Esophagus muscularis mucosa (tissue), 4 donors: ENCODE measurements at regions not wholly inside any gene's neighbourhood (a gene's known extent, or its start where the extent isn't known, plus 50 kb on each side); places are given as distances from the start of the nearest gene placed in this dataset.

ENCODE experiments used
- DNase-seq: peaks from one replicate; pipeline ENCODE4 v3.0.0-alpha.2; 2017; ENCODE audit errors: extremely low spot score
- H3K27ac ChIP-seq, 4 donors: fragments of 200-600 bp; sonication (generic); replicated peaks in 1 of 4; 1 replicate in 3 of 4; 2 replicates in 1 of 4; pipeline ENCODE4 v1.5.1; 2016 to 2019; ENCODE audit warnings: mild to moderate bottlenecking in 1 of 4
- H3K27me3 ChIP-seq, 4 donors: fragments of 200-600 bp; sonication (generic); one replicate each; pipeline versions ENCODE4 v1.5.1 to v1.6.0; 2016 to 2019
- H3K36me3 ChIP-seq, 4 donors: fragments of 200-600 bp; sonication (generic); one replicate each; pipeline ENCODE4 v1.5.1; 2016 to 2019
- H3K4me1 ChIP-seq, 4 donors: fragments of 200-600 bp; sonication (generic); one replicate each; pipeline ENCODE4 v1.5.1; 2016 to 2019
- H3K4me3 ChIP-seq, 4 donors: fragments of 200-600 bp; sonication (generic); 1 replicate in 2 of 4; 2 replicates in 2 of 4; pipeline ENCODE4 v1.5.1; 2016 to 2019; ENCODE audit warnings: mild to moderate bottlenecking in 4 of 4, moderate library complexity in 1 of 4
- H3K9me3 ChIP-seq, 4 donors: fragments of 200-600 bp; sonication (generic); 1 replicate in 3 of 4; 2 replicates in 1 of 4; pipeline ENCODE4 v1.5.1; 2016 to 2019
- CTCF ChIP-seq, 3 experiments: fragments of 200-600 bp in 2 of 3; fragments of 450-650 bp in 1 of 3; sonication (generic) in 2 of 3; IDR thresholded peaks; one replicate each; pipeline ENCODE4 v1.5.1; 2017 to 2019; ENCODE audit warnings: antibody characterized with exemption in 3 of 3, mild to moderate bottlenecking in 2 of 3, moderate library complexity in 1 of 3
- EP300 ChIP-seq: sonication (generic); formaldehyde crosslinking; IDR thresholded peaks from one replicate; pipeline ENCODE4 v1.6.1; 2017; ENCODE audit warnings: antibody characterized with exemption
- POLR2A ChIP-seq: fragments of 450-650 bp; IDR thresholded peaks from one replicate; pipeline ENCODE4 v1.6.1; 2017; ENCODE audit warnings: antibody characterized with exemption, moderate library complexity, mild to moderate bottlenecking, low read depth
- POLR2AphosphoS5 ChIP-seq, 2 donors: sonication (generic); formaldehyde crosslinking; IDR thresholded peaks; one replicate each; pipeline ENCODE4 v1.6.1; 2017; ENCODE audit warnings: antibody characterized with exemption in 2 of 2
- WGBS: methylation state at CpG from one replicate; pipeline ENCODE4 v1.1.5; 2018; 5-methylcytosine and 5-hydroxymethylcytosine counted together
- intact Hi-C: fragments of 100-400 bp; cut with DNase I; formaldehyde crosslinking; loops from one replicate; pipeline ENCODE4 v1.15.1; 2023

- 85% methylated on average over 16 of the region's 19 CpGs for WGBS
- intact Hi-C loops: no loop called here
- TF ChIP-seq POLR2A (no peak), EP300 (no peak), CTCF (IDR thresholded peaks at IDR 0.05) (no peak), POLR2AphosphoS5 (IDR thresholded peaks at IDR 0.05) (no peak)
- no peaks in the 10 kb centered on the region for H3K4me1 ChIP-seq
- no peaks in the 10 kb centered on the region for H3K9me3 ChIP-seq
- H3K36me3 ChIP-seq: no peaks in the 10 kb centered on the region
- no peak for DNase-seq
- no peak overlapping the region for H3K27ac ChIP-seq
- H3K4me3 ChIP-seq: no peak overlapping the region
- peaks cover 0 to 12% (median 0%) of the 10 kb centered on the region in 4 donors for H3K27me3 ChIP-seq
These were observed 186.1 kb upstream of the SALL3 start for GRCh38 chr18:78793313-78794070.

- Histone ChIP-seq H3K27ac (no peak overlapping the region), H3K4me3 (no peak overlapping the region), H3K4me1 (no peaks in the 10 kb centered on the region), H3K9me3 (no peaks in the 10 kb centered on the region), H3K27me3 (peaks cover 0 to 12% (median 0%) of the 10 kb centered on the region in 4 donors), H3K36me3 (no peaks in the 10 kb centered on the region)
- TF ChIP-seq POLR2A (no peak), POLR2AphosphoS5 (IDR thresholded peaks at IDR 0.05) (no peak), CTCF (IDR thresholded peaks at IDR 0.05) (no peak), EP300 (no peak)
- WGBS: 62% methylated on average over 4 of the region's 7 CpGs
- intact Hi-C loops: no loop called here
- no peak for DNase-seq
These were observed 185.6 kb upstream of the SALL3 start for GRCh38 chr18:78794071-78794430.

- Histone ChIP-seq H3K27ac (no peak overlapping the region), H3K4me3 (no peak overlapping the region), H3K9me3 (no peaks in the 10 kb centered on the region), H3K27me3 (peaks cover 0 to 17% (median 0%) of the 10 kb centered on the region in 4 donors), H3K36me3 (no peaks in the 10 kb centered on the region), H3K4me1 (no peaks in the 10 kb centered on the region)
- TF ChIP-seq POLR2AphosphoS5 (IDR thresholded peaks at IDR 0.05): no peak
- TF ChIP-seq POLR2A: no peak
- no peak for TF ChIP-seq CTCF (IDR thresholded peaks at IDR 0.05)
- no peak for TF ChIP-seq EP300
- 87% methylated on average over 61 of the region's 67 CpGs for WGBS
- intact Hi-C loops: no loop called here
- DNase-seq: no peak
These were observed 182.7 kb upstream of the SALL3 start for GRCh38 chr18:78796693-78797455.

GRCh38 chr18:78797499-78797898 lies 182.1 kb upstream of the SALL3 start:
- H3K9me3 ChIP-seq: no peaks in the 10 kb centered on the region
- WGBS: 93% methylated on average over 11 of the region's 11 CpGs

More at GRCh38 chr18:78797499-78797898, 182.1 kb upstream of the SALL3 start:
- TF ChIP-seq EP300: no peak
- no peak for TF ChIP-seq CTCF (IDR thresholded peaks at IDR 0.05)
- TF ChIP-seq POLR2AphosphoS5 (IDR thresholded peaks at IDR 0.05): no peak
- TF ChIP-seq POLR2A: no peak
- intact Hi-C loops: no loop called here
- Histone ChIP-seq H3K4me1 (no peaks in the 10 kb centered on the region), H3K36me3 (no peaks in the 10 kb centered on the region), H3K27ac (no peak overlapping the region), H3K4me3 (no peak overlapping the region), H3K27me3 (peaks cover 0 to 13% (median 0%) of the 10 kb centered on the region in 4 donors)
- no peak for DNase-seq
